ENCODE measurements at regions not wholly inside any gene's neighbourhood (a gene's known extent, or its start where the extent isn't known, plus 50 kb on each side); places are given as distances from the start of the nearest gene placed in this dataset.

- Histone ChIP-seq H3K9me2 (ENCODE audit: insufficient read depth) (no peaks in the 10 kb centered on the region), H3K36me3 (ENCODE audit: control insufficient read depth in 1 of 2, insufficient read depth in 2 of 2, low read length in 2 of 2) (no peaks in the 10 kb centered on the region), H3K79me2 (ENCODE audit: insufficient read depth, low read length) (no peaks in the 10 kb centered on the region), H3K4me1 (ENCODE audit: control insufficient read depth in 1 of 2, insufficient read depth in 2 of 2, low read length in 2 of 2) (no peaks in the 10 kb centered on the region), H2AFZ (ENCODE audit: low read depth, low read length, poor library complexity, severe bottlenecking) (no peak overlapping the region), H3K4me3 (replicated peaks in 1 of 2; ENCODE audit: low read depth in 1 of 2, low read length in 2 of 2) (no peak overlapping the region), H3K9me3 (ENCODE audit: control insufficient read depth in 1 of 2, insufficient read depth in 1 of 2, low read depth in 1 of 2, low read length in 2 of 2) (no peaks in the 10 kb centered on the region), H3K4me2 (ENCODE audit: low read length) (no peak overlapping the region), H3K27me3 (ENCODE audit: insufficient read depth, low read length) (no peaks in the 10 kb centered on the region), H4K20me1 (ENCODE audit: insufficient read depth) (no peaks in the 10 kb centered on the region), H3K27ac (ENCODE audit: low read depth, low read length) (no peak overlapping the region), H3K9ac (ENCODE audit: low read length) (no peak overlapping the region)
- no peak for ATAC-seq
- DNase-seq (ENCODE audit: low read depth, low spot score) = no peak
- ChIA-PET RAD21 (ENCODE audit: low non-redundant PET in 1 of 2, low total read pairs in 2 of 2, uncharacterized antibody in 2 of 2, unreplicated experiment in 2 of 2) (no interaction called here), CTCF (no interaction called here), POLR2A (no interaction called here)
- no peak for TF ChIP-seq CEBPB (IDR thresholded peaks at IDR 0.05; ENCODE audit: low read depth)
- TF ChIP-seq EGR1 (IDR thresholded peaks at IDR 0.05; ENCODE audit: low read depth) = no peak
- no peak for TF ChIP-seq EZH2 (IDR thresholded peaks at IDR 0.05)
- TF ChIP-seq YY1 (IDR thresholded peaks at IDR 0.05; ENCODE audit: extremely low read depth, insufficient replicate concordance, low read depth, low read length) = no peak
- TF ChIP-seq POLR2AphosphoS5 (IDR thresholded peaks at IDR 0.05; ENCODE audit: low read depth, low read length) = no peak
- no peak for TF ChIP-seq RAD21 (IDR thresholded peaks at IDR 0.05; ENCODE audit: low read depth)
- no peak for TF ChIP-seq ZNF274 (IDR thresholded peaks at IDR 0.05; ENCODE audit: low read depth, low read length)
- no peak for TF ChIP-seq POLR2A (IDR thresholded peaks at IDR 0.05; ENCODE audit: borderline replicate concordance, extremely low read depth, insufficient read depth, insufficient read length)
- no peak for TF ChIP-seq SRF (IDR thresholded peaks at IDR 0.05; ENCODE audit: low read depth)
- no peak for TF ChIP-seq SIN3A (IDR thresholded peaks at IDR 0.05; ENCODE audit: low read depth)
- no peak for TF ChIP-seq TCF7L2 (IDR thresholded peaks at IDR 0.05; ENCODE audit: borderline replicate concordance, extremely low read depth, insufficient read depth, insufficient read length)
- no peak for TF ChIP-seq ZFX (IDR thresholded peaks at IDR 0.05)
- no peak for TF ChIP-seq REST (IDR thresholded peaks at IDR 0.05; ENCODE audit: low read depth)
- TF ChIP-seq ELF1 (IDR thresholded peaks at IDR 0.05; ENCODE audit: borderline replicate concordance, low read depth) = no peak
- no peak for TF ChIP-seq CBX3 (IDR thresholded peaks at IDR 0.05; ENCODE audit: low read depth)
- no peak for TF ChIP-seq SP1 (IDR thresholded peaks at IDR 0.05; ENCODE audit: low read depth)
- intact Hi-C loops (cut with micrococcal nuclease) = no loop called here
- no TSS peak for BruUV-seq (replicated peaks)
These were observed 148.8 kb upstream of the NBEA start for GRCh38 chr13:34793301-34793700.
